Tibial artery (tissue), 4 donors: ENCODE measurements at regions not wholly inside any gene's neighbourhood (a gene's known extent, or its start where the extent isn't known, plus 50 kb on each side); places are given as distances from the start of the nearest gene placed in this dataset.

Source experiments
- DNase-seq, 2 donors: peaks; one replicate each; pipeline ENCODE4 v3.0.0-alpha.2; 2019
- H3K27ac ChIP-seq, 2 donors: fragments of 200-600 bp; sonication (generic) in 1 of 2; 1 replicate in 1 of 2; 2 replicates in 1 of 2; pipeline ENCODE4 v1.5.1; 2018 to 2019; ENCODE audit warnings: mild to moderate bottlenecking in 1 of 2
- H3K27me3 ChIP-seq, 2 donors: fragments of 200-600 bp; sonication (generic) in 1 of 2; one replicate each; pipeline versions ENCODE4 v1.5.1 to v1.6.0; 2016 to 2019
- H3K36me3 ChIP-seq, 3 donors: fragments of 200-600 bp; sonication (generic) in 2 of 3; one replicate each; pipeline ENCODE4 v1.5.1; 2016 to 2019; ENCODE audit warnings: mild to moderate bottlenecking in 2 of 3
- H3K4me1 ChIP-seq, 4 donors: fragments of 200-600 bp; sonication (generic) in 2 of 4; 1 replicate in 3 of 4; 2 replicates in 1 of 4; pipeline ENCODE4 v1.5.1; 2016 to 2019
- H3K4me3 ChIP-seq, 2 donors: fragments of 200-600 bp; sonication (generic) in 1 of 2; 1 replicate in 1 of 2; 2 replicates in 1 of 2; pipeline ENCODE4 v1.5.1; 2018 to 2019; ENCODE audit warnings: mild to moderate bottlenecking in 2 of 2
- H3K9me3 ChIP-seq, 3 donors: fragments of 200-600 bp; sonication (generic) in 1 of 3; one replicate each; pipeline ENCODE4 v1.5.1; 2016 to 2019
- intact Hi-C: fragments of 100-400 bp; cut with DNase I; formaldehyde crosslinking; loops from one replicate; pipeline ENCODE4 v1.15.0; 2023; ENCODE audit warnings: low total_unique reads
- TF ChIP-seq, protein P1 (sequence below), 2 experiments: fragments of 200-600 bp in 1 of 2; fragments of 450-650 bp in 1 of 2; IDR thresholded peaks; one replicate each; pipeline ENCODE4 v1.5.1; 2017 to 2019; ENCODE audit warnings: antibody characterized with exemption in 2 of 2, mild to moderate bottlenecking in 1 of 2, moderate library complexity in 1 of 2

DNA sequence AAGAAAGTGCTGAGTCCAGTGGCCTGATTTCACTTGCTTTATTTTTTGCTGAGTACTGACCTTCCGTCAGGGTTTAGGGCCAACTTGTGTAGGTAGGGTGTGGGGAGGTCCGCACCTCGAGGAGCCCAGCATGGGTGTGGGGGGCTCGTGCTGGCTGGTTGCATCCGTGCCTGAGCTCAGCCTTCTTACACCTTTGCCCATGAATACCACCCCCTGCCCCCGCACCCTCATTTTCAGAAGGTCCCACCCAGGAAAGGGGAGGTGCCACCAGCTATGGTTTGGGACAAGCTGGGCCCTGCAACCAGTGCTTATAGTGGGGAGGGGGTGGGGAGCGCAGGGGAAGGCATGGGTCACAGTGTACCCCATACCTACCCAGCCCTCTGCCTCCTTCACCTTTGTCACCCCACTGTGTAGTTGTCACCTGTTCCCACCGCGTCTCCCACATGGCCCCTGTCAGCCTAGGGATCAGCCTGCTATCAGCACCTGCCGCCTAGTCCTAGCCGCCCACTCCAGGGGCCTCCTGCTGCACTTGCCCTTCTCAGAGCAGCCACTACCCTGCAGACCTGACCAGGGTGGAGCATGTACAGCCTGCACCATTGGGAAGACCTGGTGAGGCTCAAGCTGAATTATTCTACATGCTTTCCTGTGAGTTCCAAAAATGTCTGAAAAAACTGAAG lies 146.2 kb upstream of the RET start:
- TF ChIP-seq, protein P1, sequence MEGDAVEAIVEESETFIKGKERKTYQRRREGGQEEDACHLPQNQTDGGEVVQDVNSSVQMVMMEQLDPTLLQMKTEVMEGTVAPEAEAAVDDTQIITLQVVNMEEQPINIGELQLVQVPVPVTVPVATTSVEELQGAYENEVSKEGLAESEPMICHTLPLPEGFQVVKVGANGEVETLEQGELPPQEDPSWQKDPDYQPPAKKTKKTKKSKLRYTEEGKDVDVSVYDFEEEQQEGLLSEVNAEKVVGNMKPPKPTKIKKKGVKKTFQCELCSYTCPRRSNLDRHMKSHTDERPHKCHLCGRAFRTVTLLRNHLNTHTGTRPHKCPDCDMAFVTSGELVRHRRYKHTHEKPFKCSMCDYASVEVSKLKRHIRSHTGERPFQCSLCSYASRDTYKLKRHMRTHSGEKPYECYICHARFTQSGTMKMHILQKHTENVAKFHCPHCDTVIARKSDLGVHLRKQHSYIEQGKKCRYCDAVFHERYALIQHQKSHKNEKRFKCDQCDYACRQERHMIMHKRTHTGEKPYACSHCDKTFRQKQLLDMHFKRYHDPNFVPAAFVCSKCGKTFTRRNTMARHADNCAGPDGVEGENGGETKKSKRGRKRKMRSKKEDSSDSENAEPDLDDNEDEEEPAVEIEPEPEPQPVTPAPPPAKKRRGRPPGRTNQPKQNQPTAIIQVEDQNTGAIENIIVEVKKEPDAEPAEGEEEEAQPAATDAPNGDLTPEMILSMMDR (IDR thresholded peaks at IDR 0.05) = no peak

DNA sequence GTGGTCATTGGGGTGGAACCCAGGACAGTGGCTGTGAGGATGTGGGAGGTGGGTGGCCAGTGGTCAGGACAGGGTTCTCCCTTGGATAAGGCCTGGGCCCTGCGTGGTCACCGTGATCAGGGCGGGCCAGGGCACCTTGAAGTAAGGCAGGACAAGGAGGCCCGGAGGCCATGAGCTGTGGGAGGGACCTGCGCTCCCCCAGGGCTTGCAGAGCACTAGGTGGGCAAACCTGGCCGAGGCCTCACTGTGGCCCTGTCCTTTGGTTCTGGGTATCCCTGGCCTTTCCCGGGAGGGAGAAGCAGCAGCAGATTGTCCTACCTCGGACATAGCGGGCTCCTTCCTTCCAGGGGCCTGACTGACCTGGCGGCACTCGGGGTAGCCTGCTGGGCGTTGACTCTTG lies 144.8 kb upstream of the RET start:
- no peak overlapping the region for H3K27ac ChIP-seq
- peaks cover 0 to 14% (median 6%) of the 10 kb centered on the region in 4 donors for H3K4me1 ChIP-seq
- H3K4me3 ChIP-seq = no peak overlapping the region
- DNase-seq = no peak
- TF ChIP-seq, protein P1 (IDR thresholded peaks at IDR 0.05) = no peak
- H3K36me3 ChIP-seq = no peaks in the 10 kb centered on the region
- H3K9me3 ChIP-seq = no peaks in the 10 kb centered on the region
- intact Hi-C loops = no loop called here
- peaks cover 0 to 60% of the 10 kb centered on the region in 2 donors for H3K27me3 ChIP-seq

More for the DNA sequence above, 146.2 kb upstream of the RET start:
- intact Hi-C loops = no loop called here
- H3K27me3 ChIP-seq = peaks cover 0 to 58% of the 10 kb centered on the region in 2 donors
- DNase-seq = no peak
- H3K9me3 ChIP-seq = no peaks in the 10 kb centered on the region
- H3K27ac ChIP-seq = no peak overlapping the region
- H3K4me3 ChIP-seq = no peak overlapping the region
- no peaks in the 10 kb centered on the region for H3K36me3 ChIP-seq
- peaks cover 0 to 14% (median 6%) of the 10 kb centered on the region in 4 donors for H3K4me1 ChIP-seq

DNA sequence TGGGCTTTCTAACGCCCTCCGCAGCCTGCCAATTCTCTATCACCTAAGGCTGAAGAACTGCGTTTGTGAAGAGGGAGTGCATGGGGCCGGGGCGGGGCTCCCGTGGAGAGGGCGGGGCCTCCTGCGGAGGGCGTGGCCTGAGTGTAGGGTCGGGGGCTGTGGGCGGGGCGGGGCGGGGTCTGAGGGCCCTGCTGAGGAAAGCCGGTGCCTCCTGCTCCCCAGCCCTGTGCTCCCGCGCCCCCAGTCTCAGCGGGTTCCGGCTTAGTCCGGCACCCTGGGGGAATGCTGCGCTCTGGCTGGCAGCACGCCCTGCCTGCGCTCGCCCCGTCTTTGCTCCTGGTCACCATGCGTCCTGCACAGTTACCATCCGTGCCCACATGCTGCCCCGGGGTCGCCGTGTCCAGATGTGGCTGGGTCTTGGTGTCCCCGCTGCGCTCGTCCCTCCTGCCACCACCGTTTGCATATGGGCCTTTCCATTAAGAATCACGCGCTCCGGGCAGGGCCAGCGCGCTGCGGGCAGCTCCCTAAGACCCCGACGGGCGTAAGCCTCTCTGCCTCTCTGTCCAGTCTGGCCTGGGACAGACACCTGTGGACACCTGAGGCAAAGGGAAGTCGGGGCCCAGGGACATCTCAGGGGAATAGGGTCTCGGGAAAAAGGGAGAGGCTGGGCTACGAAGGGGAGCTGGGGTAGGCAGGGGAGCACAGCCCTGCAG lies 144.0 kb upstream of the RET start:
- intact Hi-C loops = no loop called here

DNA sequence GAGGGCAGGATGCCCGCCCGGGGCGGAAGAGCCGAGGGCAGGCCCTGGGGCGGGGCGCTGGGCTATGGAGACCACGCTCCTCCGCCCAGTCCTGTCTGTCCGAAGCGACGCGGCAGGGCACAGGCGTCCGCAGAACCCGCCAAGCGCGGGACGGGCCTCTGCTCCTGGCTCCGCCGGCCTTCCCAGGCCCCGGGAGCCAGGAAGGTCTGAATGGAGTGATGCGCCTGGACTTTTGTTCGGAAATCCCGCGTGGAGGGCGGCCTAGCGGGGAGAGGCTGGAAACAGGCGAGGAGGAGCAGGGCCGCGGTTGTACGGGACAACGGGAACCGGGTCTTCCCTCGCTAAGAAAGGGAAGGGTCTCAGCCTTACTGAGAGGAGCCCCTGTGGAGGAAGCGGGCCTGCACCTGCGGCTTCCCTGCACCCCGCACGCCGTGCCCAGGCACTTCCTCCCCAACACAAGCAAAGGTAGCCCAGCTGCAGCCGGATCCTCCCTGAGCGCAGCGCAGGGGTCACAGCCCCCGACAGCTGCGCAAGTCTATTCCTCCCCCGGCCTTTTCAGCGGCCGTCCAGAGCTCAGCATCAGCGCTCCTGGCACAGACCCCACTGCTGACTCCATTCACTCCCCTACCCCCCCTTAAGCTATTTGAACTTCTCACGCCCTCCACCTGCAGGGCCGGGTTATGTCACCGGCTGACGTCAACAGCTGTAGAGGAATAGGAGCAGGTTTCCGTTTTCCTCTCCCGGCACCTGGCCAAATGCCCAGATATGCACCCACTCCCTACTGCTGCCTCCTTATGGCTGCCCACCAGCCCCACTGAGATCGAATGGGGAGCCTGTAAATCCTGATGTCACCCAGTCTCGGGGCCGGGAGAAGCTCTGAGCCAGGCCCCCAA lies 143.2 kb upstream of the RET start:
- Histone ChIP-seq H3K4me1 (peaks cover 0 to 14% (median 6%) of the 10 kb centered on the region in 4 donors), H3K27ac (no peak overlapping the region), H3K36me3 (no peaks in the 10 kb centered on the region), H3K4me3 (no peak overlapping the region), H3K27me3 (peaks cover 0 to 49% of the 10 kb centered on the region in 2 donors), H3K9me3 (no peaks in the 10 kb centered on the region)
- intact Hi-C loops = no loop called here
- DNase-seq = no peak
- TF ChIP-seq, protein P1 (IDR thresholded peaks at IDR 0.05) = no peak

More for the DNA sequence above, 144.0 kb upstream of the RET start:
- Histone ChIP-seq H3K4me3 (no peak overlapping the region), H3K9me3 (no peaks in the 10 kb centered on the region), H3K36me3 (no peaks in the 10 kb centered on the region), H3K27me3 (peaks cover 0 to 55% of the 10 kb centered on the region in 2 donors), H3K4me1 (peaks cover 0 to 14% (median 6%) of the 10 kb centered on the region in 4 donors), H3K27ac (no peak overlapping the region)
- DNase-seq = no peak
- TF ChIP-seq, protein P1 (IDR thresholded peaks at IDR 0.05) = no peak

DNA sequence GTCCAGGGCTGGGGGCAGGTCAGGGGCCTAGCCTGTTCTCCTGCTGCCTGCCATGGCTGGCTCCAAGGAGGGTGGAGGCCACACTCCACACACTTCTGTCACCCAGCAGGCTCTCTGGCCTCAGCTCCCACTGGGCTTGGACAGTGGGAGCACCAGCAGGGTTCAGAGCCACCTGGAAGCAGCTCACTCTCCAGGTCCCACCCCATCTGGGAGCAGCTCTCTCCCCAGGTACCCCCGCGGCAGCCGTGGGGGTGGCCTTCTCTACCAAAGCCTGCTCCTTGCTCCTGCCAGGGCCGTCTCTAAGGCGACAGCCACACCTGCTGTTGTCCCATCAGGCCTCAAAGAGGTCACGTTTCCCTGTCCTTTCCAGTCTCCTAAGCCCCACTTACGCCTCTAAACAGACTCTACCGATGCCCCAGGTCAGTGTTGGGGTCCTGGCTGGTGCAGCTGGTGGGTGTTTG lies 142.5 kb upstream of the RET start:
- Histone ChIP-seq H3K4me1 (peaks cover 0 to 14% (median 6%) of the 10 kb centered on the region in 4 donors), H3K27ac (no peak overlapping the region), H3K4me3 (no peak overlapping the region), H3K36me3 (no peaks in the 10 kb centered on the region), H3K9me3 (no peaks in the 10 kb centered on the region), H3K27me3 (peaks cover 0 to 49% of the 10 kb centered on the region in 2 donors)
- DNase-seq = no peak
- TF ChIP-seq, protein P1 (IDR thresholded peaks at IDR 0.05) = no peak
- intact Hi-C loops = no loop called here
